Suppressor macrophage treated with lipopolysaccharide for 4 hours (primary cell): ENCODE measurements at regions not wholly inside any gene's neighbourhood (a gene's known extent, or its start where the extent isn't known, plus 50 kb on each side); places are given as distances from the start of the nearest gene placed in this dataset.

Source experiments
- DNase-seq: peaks from one replicate; pipeline ENCODE4 v3.0.0-alpha.2; 2020

- no peak for DNase-seq
Observed at GRCh38 chr1:82219841-82220240, 419.1 kb downstream of the ADGRL2 start.

- DNase-seq: no peak
Observed at GRCh38 chr1:82218846-82219245, 418.1 kb downstream of the ADGRL2 start.

GRCh38 chr1:82215853-82216175 is 415.1 kb downstream of the ADGRL2 start:
- no peak for DNase-seq

GRCh38 chr1:82215056-82215852 is 414.5 kb downstream of the ADGRL2 start:
- no peak for DNase-seq

- no peak for DNase-seq
Observed at GRCh38 chr1:82214606-82215005, 413.9 kb downstream of the ADGRL2 start.

GRCh38 chr1:82197606-82198005 is 396.9 kb downstream of the ADGRL2 start:
- DNase-seq: no peak

GRCh38 chr1:82195245-82195644 is 394.5 kb downstream of the ADGRL2 start:
- no peak for DNase-seq

GRCh38 chr1:82185084-82185483 is 384.4 kb downstream of the ADGRL2 start:
- no peak for DNase-seq

- DNase-seq: no peak
Observed at GRCh38 chr1:82181846-82182245, 381.1 kb downstream of the ADGRL2 start.

- no peak for DNase-seq
Observed at GRCh38 chr1:82179131-82179530, 378.4 kb downstream of the ADGRL2 start.

- DNase-seq: no peak
Observed at GRCh38 chr1:82177192-82177591, 376.5 kb downstream of the ADGRL2 start.

- DNase-seq: no peak
Observed at GRCh38 chr1:82171955-82172354, 371.2 kb downstream of the ADGRL2 start.

- no peak for DNase-seq
Observed at GRCh38 chr1:82168482-82168881, 367.7 kb downstream of the ADGRL2 start.

GRCh38 chr1:82165304-82165703 is 364.6 kb downstream of the ADGRL2 start:
- no peak for DNase-seq

- no peak for DNase-seq
Observed at GRCh38 chr1:82162486-82163420, 362.0 kb downstream of the ADGRL2 start.

- peak; percentile 21 for DNase-seq
Observed at GRCh38 chr1:82161700-82162141, 361.0 kb downstream of the ADGRL2 start.

- DNase-seq: no peak
Observed at GRCh38 chr1:82160903-82161302, 360.2 kb downstream of the ADGRL2 start.

GRCh38 chr1:82160036-82160435 is 359.3 kb downstream of the ADGRL2 start:
- peak; percentile 68 for DNase-seq

GRCh38 chr1:82158981-82159380 is 358.2 kb downstream of the ADGRL2 start:
- no peak for DNase-seq

- DNase-seq: no peak
Observed at GRCh38 chr1:82154219-82154970, 353.7 kb downstream of the ADGRL2 start.

- DNase-seq: no peak
Observed at GRCh38 chr1:82153752-82154151, 353.0 kb downstream of the ADGRL2 start.

- no peak for DNase-seq
Observed at GRCh38 chr1:82153272-82153629, 352.5 kb downstream of the ADGRL2 start.
